ENCODE measurements at regions not wholly inside any gene's neighbourhood (a gene's known extent, or its start where the extent isn't known, plus 50 kb on each side); places are given as distances from the start of the nearest gene placed in this dataset.

DNA sequence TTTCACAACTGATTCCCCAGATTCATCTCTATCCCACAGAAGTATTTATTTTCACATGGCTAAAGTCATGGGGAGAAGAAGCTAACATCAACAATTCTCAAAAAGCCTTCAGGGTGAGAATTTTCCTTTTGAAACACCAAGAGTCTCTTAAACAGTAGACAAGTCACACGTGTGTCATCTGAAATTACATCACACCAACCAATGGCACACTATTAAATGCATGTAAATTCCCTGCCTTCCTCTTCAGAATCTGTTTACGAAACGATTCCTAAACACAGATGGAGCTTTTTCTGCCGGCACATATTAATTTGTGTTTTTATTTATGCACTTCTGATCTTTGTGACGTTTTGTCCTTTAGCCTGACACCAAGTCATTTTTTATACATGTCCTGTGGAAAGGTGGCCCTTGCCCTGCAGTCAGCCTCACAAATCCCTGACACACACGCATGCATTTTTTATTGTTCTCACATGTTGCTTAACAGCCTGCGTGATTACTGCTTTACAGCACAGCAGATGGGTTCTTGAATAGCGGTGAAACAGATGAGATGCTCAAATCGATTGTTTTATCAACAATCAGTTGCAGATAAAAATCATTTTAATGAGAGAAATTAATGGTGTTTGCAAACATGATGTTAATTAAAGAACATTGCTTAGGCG is 735.9 kb upstream of the TENM3 start:
- DNase-seq, result no peak

DNA sequence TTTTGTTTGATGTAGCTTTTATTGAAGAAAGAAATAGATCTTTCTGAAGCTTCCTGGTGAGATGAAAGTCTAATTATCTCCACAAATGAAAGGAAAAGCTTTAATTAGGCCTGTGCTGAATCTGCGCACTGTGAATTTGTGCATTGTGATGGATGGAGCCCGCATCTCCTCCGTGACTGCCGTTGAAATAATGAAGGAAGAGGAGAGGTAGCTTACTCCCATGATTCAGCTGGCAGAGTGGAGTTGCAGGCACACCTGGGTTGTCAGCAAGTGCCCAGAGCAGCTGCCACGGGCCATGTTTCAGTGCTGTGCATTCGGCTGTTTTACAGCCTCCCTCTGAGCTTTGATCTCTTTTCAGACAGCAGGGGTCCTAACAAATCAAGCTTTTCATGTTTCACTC is 735.3 kb upstream of the TENM3 start:
- DNase-seq, result no peak

DNA sequence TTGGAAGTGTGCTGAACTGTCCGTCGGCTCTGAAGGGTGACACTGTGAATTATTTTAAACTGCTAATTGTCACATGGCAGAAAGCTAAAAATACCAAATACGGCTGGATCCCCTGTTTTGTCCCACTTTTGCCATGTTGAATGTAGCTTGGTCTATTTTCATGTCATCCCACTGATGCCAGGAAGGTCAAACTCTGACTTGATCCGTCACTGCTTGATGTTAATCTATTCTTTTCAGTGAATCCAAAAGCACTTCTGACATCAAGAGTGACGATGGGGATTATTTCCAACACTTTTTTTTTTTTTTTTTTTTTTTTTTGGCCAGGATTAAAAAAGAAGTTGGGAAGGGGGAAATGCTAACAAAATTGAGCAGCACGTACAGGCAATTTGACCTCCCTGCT is 734.6 kb upstream of the TENM3 start:
- no peak for DNase-seq

DNA sequence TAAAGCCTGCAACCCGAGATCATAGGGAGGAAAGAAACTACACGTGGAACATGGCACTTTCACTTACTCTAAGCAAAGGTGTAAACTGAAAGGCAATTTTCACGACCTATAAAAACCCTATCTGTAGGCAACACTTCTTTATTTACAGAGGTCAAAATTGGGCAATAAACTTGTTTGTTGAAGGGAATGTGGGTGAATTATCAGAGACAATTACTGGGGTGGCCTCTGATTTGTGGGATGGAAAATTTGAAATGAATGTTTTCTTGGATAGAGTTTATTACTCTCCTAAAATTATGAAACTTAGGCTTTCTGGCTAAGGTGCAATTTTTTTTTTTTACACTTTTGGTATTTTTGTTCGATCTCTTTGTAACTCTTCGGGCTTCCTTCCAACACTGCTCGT is 734.1 kb upstream of the TENM3 start:
- DNase-seq, result no peak

DNA sequence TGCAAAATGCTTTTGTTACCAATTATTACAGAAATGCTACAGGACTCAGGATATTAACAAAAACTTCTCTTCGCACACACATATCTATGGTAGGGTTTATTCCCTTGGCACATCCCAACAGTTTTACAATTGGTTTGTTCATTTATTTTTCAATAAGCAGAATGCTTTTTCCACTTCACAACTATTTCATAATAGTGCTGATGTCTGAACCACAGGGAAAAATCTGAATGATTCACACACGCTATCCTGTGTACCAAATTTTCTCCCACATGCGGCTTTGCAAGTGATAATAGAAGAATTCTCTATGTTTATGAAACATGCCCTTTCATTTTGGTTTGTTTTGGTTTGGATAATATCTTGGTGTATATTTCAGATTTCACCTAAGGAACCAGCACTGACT is 725.7 kb upstream of the TENM3 start:
- DNase-seq, result no peak

DNA sequence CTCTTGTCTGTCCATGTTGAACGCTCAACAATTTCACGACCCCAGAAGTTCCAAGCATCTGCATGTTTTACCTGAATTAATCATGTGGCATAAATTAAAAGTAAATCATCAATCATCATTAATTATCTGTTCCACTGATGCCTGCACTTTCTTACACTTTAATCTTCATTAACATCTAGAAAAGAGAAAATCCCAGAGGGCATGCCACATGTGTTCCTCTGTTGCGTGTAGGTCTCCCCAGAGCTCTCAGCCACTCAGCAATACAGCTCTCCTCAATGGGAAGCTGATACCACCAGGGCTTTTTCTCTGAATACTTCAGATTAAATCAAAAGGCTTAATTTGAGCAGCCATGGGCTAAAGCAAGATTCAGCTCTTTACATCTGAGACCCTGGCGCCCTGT is 722.4 kb upstream of the TENM3 start:
- DNase-seq, result no peak

DNA sequence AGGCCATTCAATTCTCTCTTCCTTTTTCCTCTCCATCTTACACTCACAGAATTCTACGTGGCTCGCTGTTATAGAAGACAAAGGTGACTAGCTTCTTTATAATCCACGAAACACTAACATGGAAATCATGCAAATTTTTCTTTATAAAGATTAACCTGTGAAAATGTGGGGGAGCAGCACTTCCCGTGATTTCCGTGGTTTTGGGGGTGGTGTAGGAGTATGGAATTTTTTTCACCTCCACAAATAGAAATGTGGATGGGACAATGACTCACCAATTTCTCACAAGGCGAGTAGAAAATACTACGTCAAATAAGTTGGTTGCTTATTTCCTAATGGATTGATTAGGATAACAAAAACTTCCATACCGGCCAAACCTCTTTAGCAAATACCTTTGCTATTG is 719.2 kb upstream of the TENM3 start:
- DNase-seq, result no peak

DNA sequence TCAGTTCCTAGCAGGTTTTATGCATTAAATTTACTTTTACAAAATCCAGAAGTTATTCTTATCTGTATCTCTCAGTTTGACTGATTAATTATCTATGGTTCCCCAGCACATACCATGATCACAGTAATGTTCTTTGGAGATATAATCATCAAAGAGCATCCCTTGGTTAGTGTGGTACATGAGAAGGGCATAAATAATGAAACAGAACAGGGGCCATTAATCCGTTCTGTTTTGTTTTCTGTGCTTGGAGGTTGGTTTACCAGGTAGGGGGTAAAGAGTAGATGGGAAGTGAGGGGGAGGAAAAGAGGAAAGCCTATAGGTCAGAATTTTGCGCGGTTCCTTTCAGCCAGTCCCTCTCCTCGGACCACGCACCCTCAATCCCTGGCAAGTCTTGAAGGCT is 718.7 kb upstream of the TENM3 start:
- no peak for DNase-seq

DNA sequence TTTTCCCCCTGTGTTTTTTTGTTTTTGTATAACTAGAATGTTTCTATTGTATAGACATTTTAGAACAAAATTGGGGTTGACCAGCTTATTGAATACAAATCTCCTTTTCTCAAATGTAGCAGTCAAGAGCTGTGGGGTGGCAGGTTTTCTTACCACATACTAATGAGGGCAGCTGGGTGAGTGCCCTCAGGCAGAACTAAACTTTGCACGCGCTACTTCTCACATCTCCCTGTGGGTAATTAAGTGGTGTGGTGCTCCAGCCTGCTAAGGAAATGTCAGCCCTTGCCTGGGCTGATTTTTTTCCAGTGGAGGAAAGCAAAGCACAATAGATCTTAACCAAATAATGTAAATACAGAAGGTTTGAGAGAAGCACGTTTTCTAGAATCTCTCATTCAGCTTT is 717.6 kb upstream of the TENM3 start:
- DNase-seq, result no peak

DNA sequence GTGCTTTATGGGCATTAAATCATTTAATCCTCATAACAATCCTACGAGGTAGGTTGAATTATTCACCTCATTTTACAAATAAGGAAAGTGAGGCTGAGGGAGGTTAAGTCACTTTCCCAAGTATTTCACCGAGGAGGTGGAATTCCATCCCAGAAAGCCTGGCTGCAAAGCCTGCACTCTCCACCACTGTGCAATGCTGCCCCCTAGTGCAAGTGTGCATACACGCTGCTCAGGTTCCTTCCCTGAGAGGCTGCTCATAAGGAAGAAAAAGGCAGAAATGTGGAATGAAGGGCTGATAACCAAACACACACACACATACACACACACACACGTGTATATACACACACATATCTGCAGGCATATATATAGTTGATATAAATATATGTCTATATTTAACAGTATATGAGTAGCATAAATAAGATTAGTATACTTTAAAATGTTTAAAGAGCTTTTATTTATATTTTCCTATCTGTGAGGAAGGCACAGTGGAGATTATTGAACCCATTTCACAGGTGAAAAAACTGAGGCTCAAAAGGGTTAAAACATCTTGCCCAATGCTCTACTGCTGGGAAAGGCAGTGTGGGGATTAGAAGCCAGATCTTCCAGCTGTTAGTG is 714.5 kb upstream of the TENM3 start:
- DNase-seq, result peak; percentile 51

DNA sequence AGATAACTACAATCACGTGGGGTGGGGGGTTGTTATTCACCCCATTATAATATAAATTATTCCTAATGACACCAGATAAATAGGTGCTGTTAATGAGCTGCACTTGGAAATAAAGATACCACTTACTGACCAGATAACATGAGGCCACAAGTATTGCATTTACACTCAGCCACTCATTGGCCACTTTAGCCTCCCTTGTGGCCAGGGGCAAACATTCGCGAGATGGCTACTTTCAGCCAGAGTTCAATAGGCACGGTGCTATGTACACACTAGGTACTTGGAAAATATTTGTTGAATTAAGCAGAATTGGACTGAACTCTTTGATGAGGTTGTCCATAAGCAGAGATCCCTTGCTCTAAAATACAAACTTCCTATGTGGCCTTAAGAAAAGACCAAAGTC is 713.7 kb upstream of the TENM3 start:
- DNase-seq, result no peak

DNA sequence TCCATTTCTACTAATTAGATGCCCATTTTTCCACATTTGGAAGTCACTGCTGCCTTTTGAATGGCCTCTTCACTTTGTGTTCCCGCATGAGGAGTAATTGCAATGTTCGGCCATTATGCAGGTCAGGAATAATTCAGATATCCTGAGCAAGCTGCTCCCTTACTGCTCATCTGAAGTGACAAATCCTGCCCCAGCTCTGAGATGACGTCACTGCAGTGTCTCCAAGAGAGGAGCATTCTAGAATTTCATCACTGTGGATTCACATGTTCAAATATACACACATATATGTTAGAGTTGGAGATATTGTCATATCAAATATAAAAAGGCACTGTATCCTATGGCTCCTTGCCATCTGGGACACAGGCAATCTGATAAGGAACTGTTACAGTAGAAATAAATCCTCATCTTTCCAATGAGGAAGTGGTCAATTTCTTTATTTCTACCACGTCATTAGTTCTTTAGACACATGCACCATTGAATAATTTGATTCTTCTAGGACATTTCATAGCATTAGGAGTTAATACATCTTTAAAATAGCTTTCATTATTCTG is 706.9 kb upstream of the TENM3 start:
- DNase-seq, result no peak

DNA sequence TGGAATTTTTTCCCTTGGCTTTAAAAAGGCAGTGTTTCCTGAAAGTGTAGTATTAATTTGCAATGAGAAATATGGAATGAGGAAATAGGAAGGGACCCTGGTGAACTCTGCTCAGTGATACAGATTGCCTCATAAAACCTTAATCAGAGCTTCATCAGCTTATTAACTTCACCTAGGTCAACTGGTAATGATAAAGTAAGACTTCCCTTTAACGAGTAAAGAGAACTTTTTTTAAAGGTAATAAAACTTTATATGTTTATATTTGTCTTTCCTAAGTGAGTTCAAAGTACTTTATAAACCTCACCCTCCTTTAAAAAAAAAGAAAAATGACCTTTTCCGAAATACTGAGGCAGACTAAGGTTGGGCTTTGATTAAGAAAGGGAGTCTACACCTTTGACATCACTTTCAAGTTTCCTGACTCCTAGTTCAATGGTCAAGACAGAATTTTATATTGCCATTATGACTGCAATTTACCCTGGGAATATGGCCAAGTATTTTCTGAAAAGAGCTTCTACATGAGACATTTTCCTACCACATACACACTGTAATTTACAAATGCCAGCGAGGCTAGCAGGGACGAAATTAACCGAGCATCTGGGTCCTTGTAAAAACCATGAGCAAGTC is 706.3 kb upstream of the TENM3 start:
- DNase-seq, result no peak

DNA sequence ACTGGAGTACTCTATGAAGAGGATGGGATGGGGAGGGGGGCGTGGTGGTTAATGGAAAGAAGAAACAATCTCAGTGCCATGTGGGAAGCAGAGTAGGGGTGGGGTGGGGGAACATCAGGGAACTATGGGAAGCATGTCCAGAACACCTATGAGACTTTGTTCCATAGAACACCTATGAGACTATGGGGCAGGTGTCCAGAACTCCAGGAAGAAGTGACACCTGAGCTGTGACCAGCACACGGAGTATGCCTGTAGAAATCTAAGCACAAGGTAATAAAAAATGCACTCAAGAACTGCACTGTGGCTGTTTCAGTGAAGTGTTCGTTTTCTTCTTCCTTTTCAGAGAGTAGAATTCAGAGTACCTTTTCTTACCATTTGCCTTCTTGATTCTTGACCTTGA is 704.8 kb upstream of the TENM3 start:
- DNase-seq, result no peak

DNA sequence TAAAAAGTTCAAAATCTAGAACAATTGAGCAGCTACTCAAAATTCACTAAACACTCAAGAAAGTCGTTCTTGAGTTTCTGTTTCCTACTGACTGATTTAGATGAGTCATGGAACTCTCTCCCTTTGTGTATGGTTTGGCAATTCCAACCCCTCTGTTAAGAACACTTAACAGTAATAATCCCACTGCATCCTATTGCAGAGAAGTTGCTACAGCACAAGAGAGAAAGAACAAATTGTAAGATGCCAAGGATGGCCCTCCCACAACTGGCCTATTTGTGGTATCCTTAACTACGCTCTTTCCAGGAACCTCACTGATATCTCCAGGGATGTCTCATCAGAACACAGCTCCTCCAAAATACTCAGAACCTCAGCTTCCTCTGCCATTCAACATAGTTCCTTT is 701.8 kb upstream of the TENM3 start:
- no peak for DNase-seq

DNA sequence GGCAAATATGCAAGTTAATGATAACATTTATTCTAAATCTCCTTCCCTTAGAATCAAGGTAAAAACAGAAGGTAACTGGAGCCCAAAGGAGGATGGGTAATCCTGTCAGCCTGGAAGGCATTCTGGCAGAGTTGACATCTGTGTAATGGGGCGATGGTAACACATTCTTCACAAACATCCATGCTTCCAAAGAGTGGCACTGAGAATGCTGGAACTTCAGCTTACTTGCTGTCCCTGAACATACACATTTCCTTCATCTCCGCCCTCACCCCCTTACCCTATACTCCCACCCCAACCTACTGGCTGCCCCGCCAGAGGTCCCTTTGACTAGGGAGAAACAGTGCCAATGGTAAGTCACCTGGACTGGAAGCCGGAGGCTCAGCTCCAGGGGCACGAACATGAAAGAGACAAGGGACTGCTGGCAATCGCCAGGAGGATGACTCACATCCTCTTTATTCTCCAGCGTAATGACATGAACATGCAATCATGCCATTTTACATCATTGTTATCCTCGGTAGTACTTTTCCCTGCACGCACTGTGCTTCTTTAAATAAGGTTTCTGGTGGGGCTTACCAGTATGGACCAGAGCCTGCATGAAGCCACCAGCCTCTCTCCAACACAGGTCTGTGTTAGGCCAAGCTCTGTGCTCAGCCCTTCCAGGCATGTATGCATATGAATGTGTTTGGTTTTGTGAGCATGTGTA is 694.2 kb upstream of the TENM3 start:
- no peak for DNase-seq

DNA sequence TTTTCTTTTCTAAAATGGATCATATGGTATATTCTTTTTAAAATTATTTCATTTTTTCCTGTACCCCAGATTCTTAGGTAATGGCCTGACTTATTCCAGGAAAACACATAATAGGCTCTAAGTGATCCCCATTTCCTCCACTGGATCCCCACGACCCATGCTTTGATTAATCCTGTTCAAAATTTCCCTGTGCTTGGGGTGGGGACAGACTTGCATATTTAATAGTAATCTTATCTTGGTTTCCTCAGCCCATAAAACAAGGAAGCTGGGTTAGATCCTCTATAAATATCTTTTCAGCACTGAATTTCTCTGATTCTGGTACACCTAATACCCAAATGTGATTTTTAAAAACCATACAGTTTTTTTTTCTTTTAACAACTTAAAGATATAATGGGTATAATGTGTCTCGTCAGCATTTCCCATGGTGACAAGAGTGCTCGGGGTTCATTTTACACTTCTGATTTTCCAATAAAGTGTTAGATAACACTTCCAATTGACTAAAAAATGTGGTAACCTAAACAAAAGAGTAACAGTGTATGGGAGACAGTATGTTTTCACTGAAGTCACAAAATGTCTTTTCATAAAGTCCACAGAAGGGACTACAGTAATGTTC is 693.5 kb upstream of the TENM3 start:
- no peak for DNase-seq

DNA sequence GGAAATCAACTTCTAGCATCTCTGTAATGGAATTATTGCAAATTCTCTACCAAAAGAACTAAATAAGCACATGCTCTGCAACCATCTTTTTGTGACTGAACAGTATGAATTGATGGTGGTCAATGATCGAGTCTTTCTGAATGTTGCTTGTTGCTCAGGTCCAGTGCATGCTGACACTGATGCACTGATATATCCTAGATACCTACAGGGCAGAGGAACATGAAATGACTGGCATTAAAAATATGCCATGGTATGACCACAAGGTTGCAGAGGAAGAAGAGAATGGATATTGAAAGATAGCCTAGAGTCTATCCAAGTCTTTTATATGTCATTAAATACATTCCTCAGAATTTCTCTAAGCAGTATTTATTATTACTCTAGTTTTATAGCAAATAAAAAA is 692.8 kb upstream of the TENM3 start:
- DNase-seq, result no peak

DNA sequence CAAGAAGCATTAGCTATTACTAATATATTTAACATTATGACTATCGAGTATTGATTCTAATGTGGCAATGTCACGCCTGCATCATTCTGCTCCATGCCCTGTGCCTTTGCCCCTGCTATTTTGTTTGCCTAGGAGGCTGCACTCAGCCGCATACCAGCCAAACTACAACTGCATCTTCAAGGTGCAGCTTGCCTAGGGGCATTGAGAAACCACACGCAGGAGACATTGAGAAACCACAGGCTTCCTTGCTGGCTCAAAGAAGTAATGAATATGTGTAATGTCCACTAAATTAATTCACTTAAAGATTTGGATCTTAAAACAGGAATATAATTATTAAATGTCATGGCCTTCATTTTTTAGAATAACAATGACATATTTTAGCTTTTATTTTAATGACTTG is 683.6 kb upstream of the TENM3 start:
- no peak for DNase-seq

DNA sequence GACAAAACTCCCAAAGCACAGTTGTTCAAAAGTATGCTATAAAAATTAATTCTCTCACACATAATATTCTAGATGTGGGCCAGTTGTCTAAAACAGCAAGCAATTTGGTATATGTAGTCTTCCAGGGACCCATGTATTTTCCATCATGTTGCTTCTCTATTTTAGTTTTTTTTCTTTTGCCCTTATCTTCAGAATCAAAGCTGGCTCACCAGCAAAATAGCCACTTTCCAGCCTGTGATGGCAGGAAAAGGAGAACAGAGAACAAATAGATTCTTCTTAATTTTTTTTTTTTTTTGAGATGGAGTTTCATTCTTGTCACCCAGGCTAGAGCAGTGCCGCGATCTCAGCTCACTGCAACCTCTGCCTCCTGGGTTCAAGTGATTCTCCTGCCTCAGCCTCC is 680.8 kb upstream of the TENM3 start:
- no peak for DNase-seq

DNA sequence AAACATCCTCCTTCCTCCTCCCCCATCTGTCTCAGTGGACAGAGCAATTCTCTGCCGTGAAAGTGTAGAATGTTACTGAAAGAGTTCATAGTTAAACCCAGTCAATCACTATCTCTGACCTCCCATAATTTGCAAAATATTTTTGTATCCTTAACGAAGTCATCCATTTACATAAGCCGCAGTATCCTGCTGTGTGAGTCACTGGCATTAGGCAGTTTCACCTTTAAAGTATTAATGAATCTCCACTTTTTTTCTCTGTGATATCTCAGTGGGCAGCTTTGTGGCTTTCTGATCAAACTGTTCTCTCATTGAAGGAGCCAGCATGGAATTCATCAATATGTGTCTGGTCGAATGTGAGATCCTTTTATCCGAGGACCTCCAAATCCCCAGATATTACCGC is 678.6 kb upstream of the TENM3 start:
- DNase-seq, result no peak

DNA sequence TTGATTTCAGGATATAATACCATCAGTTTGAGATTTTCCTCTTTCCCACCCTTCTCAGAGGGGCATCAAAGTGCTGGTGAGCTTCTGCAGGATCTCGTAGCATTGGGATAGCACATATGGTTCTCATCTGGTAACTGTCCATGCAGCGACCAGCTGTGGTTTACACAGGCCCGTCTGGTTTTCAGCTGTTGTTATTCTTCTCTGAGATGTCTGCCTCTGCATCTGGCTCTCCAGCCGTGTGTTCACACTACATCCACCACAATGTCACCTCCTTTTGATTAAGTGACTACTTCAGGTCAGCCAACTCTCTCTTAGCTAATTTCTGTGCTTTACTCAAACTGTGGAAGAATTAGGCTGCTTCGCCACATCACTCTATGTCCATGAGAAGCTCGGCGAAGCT is 676.7 kb upstream of the TENM3 start:
- DNase-seq, result no peak

DNA sequence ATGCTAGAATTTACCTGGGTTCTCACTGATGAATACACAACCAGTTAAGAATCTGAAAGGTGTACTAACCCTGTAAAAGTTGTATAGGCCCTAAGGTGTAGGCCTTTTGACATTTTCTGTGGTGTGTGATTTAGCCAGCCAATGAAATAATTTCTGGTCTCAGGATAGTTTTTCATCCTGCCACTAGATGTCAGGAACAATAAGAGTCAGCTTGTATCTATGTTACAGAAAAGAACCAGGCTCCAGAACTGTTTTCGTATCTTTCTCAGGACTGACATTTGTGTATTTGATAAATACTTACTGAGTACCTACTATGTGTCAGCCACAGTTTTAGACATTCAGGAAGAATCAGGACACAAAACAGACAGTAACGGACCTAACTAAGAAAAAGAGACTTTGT is 673.6 kb upstream of the TENM3 start:
- no peak for DNase-seq

DNA sequence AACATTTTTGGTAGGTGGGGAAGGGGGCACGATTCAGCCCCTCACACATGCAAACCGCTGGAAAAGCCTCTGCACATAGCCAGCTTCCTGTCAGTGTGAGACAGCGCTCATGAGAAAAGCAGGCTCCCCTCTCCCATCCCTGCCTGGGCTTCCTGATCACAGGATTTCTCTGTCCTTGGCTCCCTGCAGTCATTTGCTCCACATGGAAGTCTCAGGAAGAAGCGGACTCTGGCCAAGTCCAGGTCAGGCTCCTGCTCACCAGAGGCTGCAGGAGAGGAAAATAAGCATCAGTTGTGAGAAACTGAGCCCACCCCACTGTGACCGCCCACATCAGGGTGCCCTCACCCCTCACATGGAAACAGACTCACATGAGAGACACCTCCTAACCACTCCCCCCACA is 664.3 kb upstream of the TENM3 start:
- DNase-seq, result no peak
